GM23338 (cell line): ENCODE measurements at regions not wholly inside any gene's neighbourhood (a gene's known extent, or its start where the extent isn't known, plus 50 kb on each side); places are given as distances from the start of the nearest gene placed in this dataset.
A peak's percentile ranks its signal among the peaks of the same experiment; 100 is the strongest.

Experiments used
- ATAC-seq: fragments of 200-7000 bp; cut with Tn5 transposase; 3 replicates; pipeline ENCODE4 v1.9.1; 2020
- DNase-seq: peaks from one replicate; pipeline ENCODE4 v3.0.0-alpha.2; 2015; ENCODE audit warnings: low spot score
- H2AFZ ChIP-seq: fragments of 200-600 bp; sonication (generic); 2 replicates; pipeline ENCODE4 v1.8.0; 2016; ENCODE audit warnings: antibody characterized with exemption, mild to moderate bottlenecking, moderate library complexity
- H3F3A ChIP-seq: fragments of 200-600 bp; sonication (generic); replicated peaks from 2 replicates; pipeline ENCODE4 v1.8.0; 2017; ENCODE audit warnings: antibody characterized with exemption, mixed run types, low read depth
- H3K27ac ChIP-seq: fragments of 200-600 bp; sonication (generic); 2 replicates; pipeline ENCODE4 v1.6.1; 2016; ENCODE audit warnings: low read depth
- H3K27me3 ChIP-seq: fragments of 200-600 bp; sonication (generic); 2 replicates; pipeline ENCODE4 v1.8.0; 2016; ENCODE audit warnings: mild to moderate bottlenecking, mixed run types, moderate library complexity; ENCODE audit not compliant: insufficient read depth
- H3K36me3 ChIP-seq: fragments of 200-600 bp; sonication (generic); 2 replicates; pipeline ENCODE4 v1.8.0; 2016; ENCODE audit warnings: mild to moderate bottlenecking; ENCODE audit not compliant: insufficient read depth
- H3K4me1 ChIP-seq: fragments of 200-600 bp; sonication (generic); 2 replicates; pipeline ENCODE4 v1.8.0; 2016; ENCODE audit warnings: mild to moderate bottlenecking, moderate library complexity; ENCODE audit not compliant: insufficient read depth
- H3K4me2 ChIP-seq: fragments of 200-600 bp; sonication (generic); 2 replicates; pipeline ENCODE4 v1.7.1; 2017; ENCODE audit warnings: mixed run types
- H3K4me3 ChIP-seq: fragments of 200-600 bp; sonication (generic); 2 replicates; pipeline ENCODE4 v1.6.1; 2016; ENCODE audit warnings: mixed run types
- H3K79me2 ChIP-seq: fragments of 200-600 bp; sonication (generic); replicated peaks from 2 replicates; pipeline ENCODE4 v1.8.0; 2017; ENCODE audit warnings: mild to moderate bottlenecking; ENCODE audit not compliant: insufficient read depth
- H3K9me2 ChIP-seq: fragments of 200-600 bp; sonication (generic); 2 replicates; pipeline ENCODE4 v1.8.0; 2017; ENCODE audit not compliant: insufficient read depth
- H4K20me1 ChIP-seq: fragments of 200-600 bp; sonication (generic); replicated peaks from 2 replicates; pipeline ENCODE4 v1.8.0; 2017; ENCODE audit warnings: mild to moderate bottlenecking; ENCODE audit not compliant: insufficient read depth
- H3K27ac Mint-ChIP-seq: 2 replicates; pipeline ENCODE4 v1.8.0; 2020; ENCODE audit warnings: inconsistent platforms, mild to moderate bottlenecking, moderate library complexity, mixed read lengths
- H3K27me3 Mint-ChIP-seq: 3 replicates; pipeline ENCODE4 v1.8.0; 2022; ENCODE audit warnings: low read depth, mild to moderate bottlenecking, moderate library complexity, mixed read lengths, inconsistent platforms; ENCODE audit not compliant: insufficient read depth, poor library complexity
- H3K36me3 Mint-ChIP-seq: 3 replicates; pipeline ENCODE4 v1.8.0; 2021; ENCODE audit warnings: low read depth, mild to moderate bottlenecking, inconsistent platforms, moderate library complexity, mixed read lengths
- H3K4me1 Mint-ChIP-seq: 3 replicates; pipeline ENCODE4 v1.8.0; 2020; ENCODE audit warnings: mild to moderate bottlenecking, inconsistent platforms, mixed read lengths
- H3K4me3 Mint-ChIP-seq: 3 replicates; pipeline ENCODE4 v1.8.0; 2021; ENCODE audit warnings: moderate library complexity, mild to moderate bottlenecking, inconsistent platforms, mixed read lengths
- H3K9me3 Mint-ChIP-seq: 3 replicates; pipeline ENCODE4 v1.8.0; 2020; ENCODE audit warnings: moderate library complexity, mild to moderate bottlenecking, inconsistent platforms, mixed read lengths
- CREB1 ChIP-seq: fragments of 250-450 bp; sonication (Bioruptor Pico); IDR thresholded peaks from 2 replicates; pipeline ENCODE4 v1.5.0; 2020; ENCODE audit warnings: low read depth, mild to moderate bottlenecking, moderate library complexity
- EZH2 ChIP-seq: fragments of 200-600 bp; sonication (generic); IDR thresholded peaks from one replicate; pipeline ENCODE4 v1.8.0; 2017; ENCODE audit warnings: antibody characterized with exemption, mild to moderate bottlenecking, low read depth; ENCODE audit not compliant: unreplicated experiment
- JUNB ChIP-seq: IDR thresholded peaks from one replicate; pipeline ENCODE4 v1.6.1; 2016; ENCODE audit warnings: antibody characterized with exemption; ENCODE audit not compliant: unreplicated experiment
- ZNF114 ChIP-seq: fragments of 250-450 bp; sonication (Bioruptor Pico); IDR thresholded peaks from 2 replicates; pipeline ENCODE4 v1.5.0; 2020; ENCODE audit warnings: mild to moderate bottlenecking, moderate library complexity
- ZNF331 ChIP-seq: fragments of 250-450 bp; sonication (Bioruptor Pico); IDR thresholded peaks from 2 replicates; pipeline ENCODE4 v1.5.0; 2020; ENCODE audit warnings: low read depth, mild to moderate bottlenecking, moderate library complexity
- TF ChIP-seq, protein P1 (sequence below): IDR thresholded peaks from 2 replicates; pipeline ENCODE4 v1.6.1; 2016; ENCODE audit warnings: antibody characterized with exemption
- TF ChIP-seq, protein P2 (sequence below), 2 experiments: fragments of 200-600 bp in 1 of 2; sonication (generic) in 1 of 2; conservative IDR thresholded peaks; 2 replicates each; pipeline versions ENCODE4 v1.5.1 to v1.6.1; 2016 to 2017; ENCODE audit warnings: antibody characterized with exemption in 2 of 2, low read depth in 2 of 2, mild to moderate bottlenecking in 2 of 2, moderate library complexity in 1 of 2
- TF ChIP-seq, protein P3 (sequence below): IDR thresholded peaks from one replicate; pipeline ENCODE4 v1.6.1; 2018; ENCODE audit warnings: antibody characterized with exemption; ENCODE audit not compliant: unreplicated experiment

DNA sequence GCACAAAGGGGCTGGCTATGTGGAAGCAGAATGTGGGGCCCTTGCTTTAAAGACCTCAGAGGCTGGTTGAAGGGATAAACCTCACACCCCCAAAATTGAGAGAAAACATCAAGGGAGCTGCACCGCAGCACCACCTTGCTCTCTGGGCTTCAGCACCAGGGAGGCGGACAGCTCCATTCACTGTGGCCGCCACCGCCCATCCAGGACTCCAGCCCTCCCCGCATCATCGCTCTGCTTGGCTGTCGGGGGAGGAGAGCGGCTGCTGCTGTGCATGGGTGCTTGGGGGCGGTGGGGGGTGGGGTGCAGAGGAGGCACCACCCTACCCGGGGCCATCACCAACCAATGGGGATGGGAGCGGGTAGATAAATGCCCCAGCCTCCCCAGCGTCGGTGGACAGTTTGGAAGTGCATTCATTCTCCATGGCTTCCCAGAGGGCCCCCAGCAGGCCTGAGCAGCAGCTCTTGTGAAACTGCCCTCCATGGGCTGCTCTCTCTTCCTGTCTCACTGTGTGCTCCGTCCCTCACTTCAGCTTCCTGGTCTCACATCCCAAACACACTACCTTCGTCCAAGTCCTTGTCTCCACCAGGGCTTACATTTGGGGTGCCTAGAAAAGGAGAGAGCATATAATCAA lies 75.7 kb upstream of the BHLHE23 start:
- H3K9me2 ChIP-seq, result no peaks in the 10 kb centered on the region
- H3K27me3 Mint-ChIP-seq, result peaks cover 16% of the 10 kb centered on the region
- DNase-seq, result peak; percentile 86

DNA sequence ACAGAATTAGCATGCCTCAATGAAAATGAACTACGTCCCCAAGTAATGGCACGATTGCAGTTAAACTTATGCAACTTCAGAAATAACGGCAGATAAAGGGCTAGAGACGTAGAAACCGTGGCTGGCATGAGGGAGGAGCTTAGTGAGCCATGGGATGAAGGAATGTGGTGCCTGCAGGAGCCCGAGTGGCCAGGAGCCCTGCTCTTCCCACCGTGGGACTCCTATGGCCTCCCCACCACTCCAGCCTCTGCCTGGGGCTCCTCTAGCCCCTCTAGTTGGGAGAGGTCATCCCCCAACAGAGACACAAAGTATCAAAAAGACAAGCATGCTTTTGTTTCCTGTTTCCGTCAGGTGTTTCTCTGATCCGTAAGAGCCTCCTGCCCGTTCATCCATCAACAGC lies 75.1 kb upstream of the BHLHE23 start:
- no peak overlapping the region for H3K4me2 ChIP-seq
- Mint-ChIP-seq H3K9me3 (peaks cover 8% of the 10 kb centered on the region; the same call in 2 of the 3 replicates), H3K36me3 (no peaks in the 10 kb centered on the region), H3K4me1 (peaks cover 6% of the 10 kb centered on the region; the same call in 1 of the 3 replicates), H3K27ac (no peak overlapping the region), H3K4me3 (no peak overlapping the region; the same call in 2 of the 3 replicates), H3K27me3 (peaks cover 15% of the 10 kb centered on the region)
- H2AFZ ChIP-seq, result no peak overlapping the region
- no peak overlapping the region for H3K27ac ChIP-seq
- H3K79me2 ChIP-seq, result no peaks in the 10 kb centered on the region
- H3K27me3 ChIP-seq, result no peaks in the 10 kb centered on the region
- ATAC-seq (peak; percentile 26), DNase-seq (no peak)
- no peaks in the 10 kb centered on the region for H3K36me3 ChIP-seq
- 0 out of 2 replicates have a peak, but pooled peaks cover 4% of the 10 kb centered on the region for H4K20me1 ChIP-seq
- H3K4me1 ChIP-seq, result no peaks in the 10 kb centered on the region; the same call in 1 of the 2 replicates
- no peak overlapping the region for H3K4me3 ChIP-seq
- H3F3A ChIP-seq, result no peaks in the 10 kb centered on the region
- no peaks in the 10 kb centered on the region for H3K9me2 ChIP-seq
- TF ChIP-seq, protein P1, sequence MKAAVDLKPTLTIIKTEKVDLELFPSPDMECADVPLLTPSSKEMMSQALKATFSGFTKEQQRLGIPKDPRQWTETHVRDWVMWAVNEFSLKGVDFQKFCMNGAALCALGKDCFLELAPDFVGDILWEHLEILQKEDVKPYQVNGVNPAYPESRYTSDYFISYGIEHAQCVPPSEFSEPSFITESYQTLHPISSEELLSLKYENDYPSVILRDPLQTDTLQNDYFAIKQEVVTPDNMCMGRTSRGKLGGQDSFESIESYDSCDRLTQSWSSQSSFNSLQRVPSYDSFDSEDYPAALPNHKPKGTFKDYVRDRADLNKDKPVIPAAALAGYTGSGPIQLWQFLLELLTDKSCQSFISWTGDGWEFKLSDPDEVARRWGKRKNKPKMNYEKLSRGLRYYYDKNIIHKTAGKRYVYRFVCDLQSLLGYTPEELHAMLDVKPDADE, result no peak
- no peak for TF ChIP-seq CREB1
- TF ChIP-seq ZNF114 (CRISPR knock-in tag), result no peak
- no peak for TF ChIP-seq EZH2
- TF ChIP-seq, protein P2, sequence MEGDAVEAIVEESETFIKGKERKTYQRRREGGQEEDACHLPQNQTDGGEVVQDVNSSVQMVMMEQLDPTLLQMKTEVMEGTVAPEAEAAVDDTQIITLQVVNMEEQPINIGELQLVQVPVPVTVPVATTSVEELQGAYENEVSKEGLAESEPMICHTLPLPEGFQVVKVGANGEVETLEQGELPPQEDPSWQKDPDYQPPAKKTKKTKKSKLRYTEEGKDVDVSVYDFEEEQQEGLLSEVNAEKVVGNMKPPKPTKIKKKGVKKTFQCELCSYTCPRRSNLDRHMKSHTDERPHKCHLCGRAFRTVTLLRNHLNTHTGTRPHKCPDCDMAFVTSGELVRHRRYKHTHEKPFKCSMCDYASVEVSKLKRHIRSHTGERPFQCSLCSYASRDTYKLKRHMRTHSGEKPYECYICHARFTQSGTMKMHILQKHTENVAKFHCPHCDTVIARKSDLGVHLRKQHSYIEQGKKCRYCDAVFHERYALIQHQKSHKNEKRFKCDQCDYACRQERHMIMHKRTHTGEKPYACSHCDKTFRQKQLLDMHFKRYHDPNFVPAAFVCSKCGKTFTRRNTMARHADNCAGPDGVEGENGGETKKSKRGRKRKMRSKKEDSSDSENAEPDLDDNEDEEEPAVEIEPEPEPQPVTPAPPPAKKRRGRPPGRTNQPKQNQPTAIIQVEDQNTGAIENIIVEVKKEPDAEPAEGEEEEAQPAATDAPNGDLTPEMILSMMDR (conservative IDR thresholded peaks at IDR 0.05; ENCODE audit: low read depth in 2 of 2), result no peak
- no peak for TF ChIP-seq ZNF331

More for the DNA sequence above, 75.7 kb upstream of the BHLHE23 start:
- H3K9me3 Mint-ChIP-seq, result peaks cover 8% of the 10 kb centered on the region; the same call in 2 of the 3 replicates
- no peak overlapping the region for H2AFZ ChIP-seq
- ATAC-seq, result peak; percentile 85
- H3K36me3 Mint-ChIP-seq, result no peaks in the 10 kb centered on the region
- TF ChIP-seq, protein P3, sequence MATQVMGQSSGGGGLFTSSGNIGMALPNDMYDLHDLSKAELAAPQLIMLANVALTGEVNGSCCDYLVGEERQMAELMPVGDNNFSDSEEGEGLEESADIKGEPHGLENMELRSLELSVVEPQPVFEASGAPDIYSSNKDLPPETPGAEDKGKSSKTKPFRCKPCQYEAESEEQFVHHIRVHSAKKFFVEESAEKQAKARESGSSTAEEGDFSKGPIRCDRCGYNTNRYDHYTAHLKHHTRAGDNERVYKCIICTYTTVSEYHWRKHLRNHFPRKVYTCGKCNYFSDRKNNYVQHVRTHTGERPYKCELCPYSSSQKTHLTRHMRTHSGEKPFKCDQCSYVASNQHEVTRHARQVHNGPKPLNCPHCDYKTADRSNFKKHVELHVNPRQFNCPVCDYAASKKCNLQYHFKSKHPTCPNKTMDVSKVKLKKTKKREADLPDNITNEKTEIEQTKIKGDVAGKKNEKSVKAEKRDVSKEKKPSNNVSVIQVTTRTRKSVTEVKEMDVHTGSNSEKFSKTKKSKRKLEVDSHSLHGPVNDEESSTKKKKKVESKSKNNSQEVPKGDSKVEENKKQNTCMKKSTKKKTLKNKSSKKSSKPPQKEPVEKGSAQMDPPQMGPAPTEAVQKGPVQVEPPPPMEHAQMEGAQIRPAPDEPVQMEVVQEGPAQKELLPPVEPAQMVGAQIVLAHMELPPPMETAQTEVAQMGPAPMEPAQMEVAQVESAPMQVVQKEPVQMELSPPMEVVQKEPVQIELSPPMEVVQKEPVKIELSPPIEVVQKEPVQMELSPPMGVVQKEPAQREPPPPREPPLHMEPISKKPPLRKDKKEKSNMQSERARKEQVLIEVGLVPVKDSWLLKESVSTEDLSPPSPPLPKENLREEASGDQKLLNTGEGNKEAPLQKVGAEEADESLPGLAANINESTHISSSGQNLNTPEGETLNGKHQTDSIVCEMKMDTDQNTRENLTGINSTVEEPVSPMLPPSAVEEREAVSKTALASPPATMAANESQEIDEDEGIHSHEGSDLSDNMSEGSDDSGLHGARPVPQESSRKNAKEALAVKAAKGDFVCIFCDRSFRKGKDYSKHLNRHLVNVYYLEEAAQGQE, result peak; percentile 90
- no peak for TF ChIP-seq JUNB
- peak overlapping the region; percentile 45; the same call in 1 of the 2 replicates for H3K4me2 ChIP-seq
- H3K27ac Mint-ChIP-seq, result no peak overlapping the region
- H3K27me3 ChIP-seq, result no peaks in the 10 kb centered on the region
- H4K20me1 ChIP-seq, result 0 out of 2 replicates have a peak, but pooled peaks cover 4% of the 10 kb centered on the region
- H3K4me1 Mint-ChIP-seq, result peaks cover 6% of the 10 kb centered on the region; the same call in 1 of the 3 replicates
- no peak overlapping the region for H3K27ac ChIP-seq
- H3K36me3 ChIP-seq, result no peaks in the 10 kb centered on the region
- no peak overlapping the region for H3K4me3 ChIP-seq
- no peaks in the 10 kb centered on the region for H3F3A ChIP-seq
- H3K79me2 ChIP-seq, result no peaks in the 10 kb centered on the region
- H3K4me3 Mint-ChIP-seq, result no peak overlapping the region
- no peaks in the 10 kb centered on the region; the same call in 1 of the 2 replicates for H3K4me1 ChIP-seq
